LNCaP clone FGC (cell line): ENCODE measurements at regions not wholly inside any gene's neighbourhood (a gene's known extent, or its start where the extent isn't known, plus 50 kb on each side); places are given as distances from the start of the nearest gene placed in this dataset.

Experiments
- DNase-seq: peaks from one replicate; pipeline ENCODE4 v3.0.0-alpha.2; 2011; ENCODE audit warnings: low read depth
- H3K4me3 ChIP-seq: 2 replicates; pipeline ENCODE4 v1.5.1; 2011; ENCODE audit warnings: mild to moderate bottlenecking, low read depth, low read length, control low read depth
- TF ChIP-seq, protein P1 (sequence below): IDR thresholded peaks from 2 replicates; pipeline ENCODE4 v1.5.1; 2012; ENCODE audit warnings: mild to moderate bottlenecking; ENCODE audit not compliant: control insufficient read depth, insufficient read depth; ENCODE audit errors: extremely low read depth

DNA sequence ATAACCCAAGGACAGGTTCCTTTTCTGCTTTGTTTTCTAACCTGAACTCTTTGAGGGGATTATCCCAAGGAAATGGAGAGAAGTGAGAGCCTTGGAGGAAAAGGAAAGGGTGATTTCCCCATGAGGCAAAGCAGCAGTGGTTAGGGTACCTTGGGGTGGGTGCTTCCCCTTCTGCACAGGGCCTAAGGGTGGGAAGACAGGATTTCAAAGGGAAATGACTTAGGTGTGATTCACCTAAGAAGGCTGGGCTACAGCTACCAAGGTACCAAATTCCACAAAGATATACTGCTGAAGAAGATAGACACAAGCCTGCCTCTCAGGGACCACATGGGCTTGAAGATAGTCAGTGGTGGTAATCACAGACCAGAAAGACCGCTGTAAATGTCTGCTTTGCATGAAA, 325.3 kb upstream of the DPH6 start:
- TF ChIP-seq, protein P1, sequence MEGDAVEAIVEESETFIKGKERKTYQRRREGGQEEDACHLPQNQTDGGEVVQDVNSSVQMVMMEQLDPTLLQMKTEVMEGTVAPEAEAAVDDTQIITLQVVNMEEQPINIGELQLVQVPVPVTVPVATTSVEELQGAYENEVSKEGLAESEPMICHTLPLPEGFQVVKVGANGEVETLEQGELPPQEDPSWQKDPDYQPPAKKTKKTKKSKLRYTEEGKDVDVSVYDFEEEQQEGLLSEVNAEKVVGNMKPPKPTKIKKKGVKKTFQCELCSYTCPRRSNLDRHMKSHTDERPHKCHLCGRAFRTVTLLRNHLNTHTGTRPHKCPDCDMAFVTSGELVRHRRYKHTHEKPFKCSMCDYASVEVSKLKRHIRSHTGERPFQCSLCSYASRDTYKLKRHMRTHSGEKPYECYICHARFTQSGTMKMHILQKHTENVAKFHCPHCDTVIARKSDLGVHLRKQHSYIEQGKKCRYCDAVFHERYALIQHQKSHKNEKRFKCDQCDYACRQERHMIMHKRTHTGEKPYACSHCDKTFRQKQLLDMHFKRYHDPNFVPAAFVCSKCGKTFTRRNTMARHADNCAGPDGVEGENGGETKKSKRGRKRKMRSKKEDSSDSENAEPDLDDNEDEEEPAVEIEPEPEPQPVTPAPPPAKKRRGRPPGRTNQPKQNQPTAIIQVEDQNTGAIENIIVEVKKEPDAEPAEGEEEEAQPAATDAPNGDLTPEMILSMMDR = no peak
- H3K4me3 ChIP-seq = no peak overlapping the region
- DNase-seq = no peak

DNA sequence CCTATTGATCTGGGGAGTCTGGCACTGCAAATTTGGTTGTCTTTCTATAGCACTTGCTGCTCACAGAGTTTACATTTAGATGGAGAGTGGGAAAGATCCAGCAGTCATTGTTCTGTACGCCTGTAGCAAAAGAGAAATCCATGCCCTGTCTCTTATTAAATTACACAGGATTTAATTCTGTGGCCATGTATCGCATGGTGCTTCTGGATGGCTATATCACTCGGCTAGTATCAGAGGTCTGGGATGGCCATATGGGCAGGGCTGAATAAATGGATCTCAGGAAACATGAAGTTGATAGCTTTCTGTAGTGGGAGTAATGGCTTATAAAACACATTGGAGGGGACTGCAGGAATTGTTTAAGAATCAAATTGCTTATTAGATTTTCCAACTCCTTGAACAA, 325.8 kb upstream of the DPH6 start:
- DNase-seq = no peak
- no peak overlapping the region for H3K4me3 ChIP-seq
- TF ChIP-seq, protein P1 = no peak

GRCh38 chr15:35872577-35872976, 326.6 kb upstream of the DPH6 start:
- DNase-seq = no peak
- no peak overlapping the region for H3K4me3 ChIP-seq
- TF ChIP-seq, protein P1 = no peak

- no peak overlapping the region for H3K4me3 ChIP-seq
- no peak for DNase-seq
- TF ChIP-seq, protein P1 = no peak
Measured at GRCh38 chr15:35874260-35874905, 328.4 kb upstream of the DPH6 start.

GRCh38 chr15:35876762-35877161, 330.8 kb upstream of the DPH6 start:
- no peak for DNase-seq
- TF ChIP-seq, protein P1 = no peak
- no peak overlapping the region for H3K4me3 ChIP-seq

- TF ChIP-seq, protein P1 = no peak
- no peak for DNase-seq
- no peak overlapping the region for H3K4me3 ChIP-seq
Measured at GRCh38 chr15:35880896-35881295, 334.9 kb upstream of the DPH6 start.

- TF ChIP-seq, protein P1 = no peak
- H3K4me3 ChIP-seq = no peak overlapping the region
- no peak for DNase-seq
Measured at GRCh38 chr15:35885870-35886269, 339.9 kb upstream of the DPH6 start.
